PFSK-1 (cell line): ENCODE measurements at regions not wholly inside any gene's neighbourhood (a gene's known extent, or its start where the extent isn't known, plus 50 kb on each side); places are given as distances from the start of the nearest gene placed in this dataset.

Experiments
- FOXP2 ChIP-seq: optimal IDR thresholded peaks from 2 replicates; pipeline ENCODE3; 2011; ENCODE audit warnings: borderline replicate concordance, control low read depth, inconsistent platforms; ENCODE audit not compliant: insufficient read depth; ENCODE audit errors: extremely low read length, extremely low read depth
- POLR2AphosphoS5 ChIP-seq: IDR thresholded peaks from 2 replicates; pipeline ENCODE4 v1.6.1; 2012; ENCODE audit warnings: low read depth, mild to moderate bottlenecking, control low read depth, low read length, moderate library complexity
- SIN3A ChIP-seq: IDR thresholded peaks from 2 replicates; pipeline ENCODE4 v1.6.1; 2012; ENCODE audit warnings: mild to moderate bottlenecking, low read length, moderate library complexity, borderline replicate concordance; ENCODE audit not compliant: insufficient read depth
- TAF1 ChIP-seq: IDR thresholded peaks from 2 replicates; pipeline ENCODE4 v1.6.1; 2012; ENCODE audit warnings: low read length, control low read depth, borderline replicate concordance; ENCODE audit not compliant: insufficient read depth
- TF ChIP-seq, protein P1 (sequence below), 2 experiments: IDR thresholded peaks; 2 replicates each; pipeline versions ENCODE4 v1.6.1 to v1.8.0; 2011 to 2012; ENCODE audit warnings: low read depth in 2 of 2, low read length in 2 of 2, control low read depth in 1 of 2, inconsistent platforms in 1 of 2, mild to moderate bottlenecking in 1 of 2, moderate library complexity in 1 of 2; ENCODE audit not compliant: insufficient read depth in 1 of 2

DNA sequence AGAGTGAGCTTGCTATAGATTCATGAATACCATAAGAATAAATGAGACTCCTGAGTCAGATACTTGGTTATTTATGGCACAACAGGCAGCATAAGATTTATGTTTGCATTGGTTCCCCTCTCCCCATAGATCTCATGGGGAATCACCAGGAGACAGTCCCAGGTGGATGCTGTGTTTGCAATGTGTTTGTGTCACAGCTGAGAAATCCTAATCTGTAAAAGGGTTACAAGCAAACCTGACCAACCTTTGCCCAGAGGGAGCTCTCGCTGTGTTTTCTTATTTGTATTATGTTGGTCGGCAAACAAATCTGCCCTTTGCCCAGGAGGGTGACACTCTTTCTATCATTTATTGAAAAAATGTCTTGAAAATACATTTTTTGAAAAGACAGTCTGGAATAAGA, 236.2 kb downstream of the ZPLD1 start:
- no peak for TF ChIP-seq FOXP2
- no peak for TF ChIP-seq POLR2AphosphoS5
- no peak for TF ChIP-seq SIN3A
- no peak for TF ChIP-seq TAF1
- TF ChIP-seq, protein P1, sequence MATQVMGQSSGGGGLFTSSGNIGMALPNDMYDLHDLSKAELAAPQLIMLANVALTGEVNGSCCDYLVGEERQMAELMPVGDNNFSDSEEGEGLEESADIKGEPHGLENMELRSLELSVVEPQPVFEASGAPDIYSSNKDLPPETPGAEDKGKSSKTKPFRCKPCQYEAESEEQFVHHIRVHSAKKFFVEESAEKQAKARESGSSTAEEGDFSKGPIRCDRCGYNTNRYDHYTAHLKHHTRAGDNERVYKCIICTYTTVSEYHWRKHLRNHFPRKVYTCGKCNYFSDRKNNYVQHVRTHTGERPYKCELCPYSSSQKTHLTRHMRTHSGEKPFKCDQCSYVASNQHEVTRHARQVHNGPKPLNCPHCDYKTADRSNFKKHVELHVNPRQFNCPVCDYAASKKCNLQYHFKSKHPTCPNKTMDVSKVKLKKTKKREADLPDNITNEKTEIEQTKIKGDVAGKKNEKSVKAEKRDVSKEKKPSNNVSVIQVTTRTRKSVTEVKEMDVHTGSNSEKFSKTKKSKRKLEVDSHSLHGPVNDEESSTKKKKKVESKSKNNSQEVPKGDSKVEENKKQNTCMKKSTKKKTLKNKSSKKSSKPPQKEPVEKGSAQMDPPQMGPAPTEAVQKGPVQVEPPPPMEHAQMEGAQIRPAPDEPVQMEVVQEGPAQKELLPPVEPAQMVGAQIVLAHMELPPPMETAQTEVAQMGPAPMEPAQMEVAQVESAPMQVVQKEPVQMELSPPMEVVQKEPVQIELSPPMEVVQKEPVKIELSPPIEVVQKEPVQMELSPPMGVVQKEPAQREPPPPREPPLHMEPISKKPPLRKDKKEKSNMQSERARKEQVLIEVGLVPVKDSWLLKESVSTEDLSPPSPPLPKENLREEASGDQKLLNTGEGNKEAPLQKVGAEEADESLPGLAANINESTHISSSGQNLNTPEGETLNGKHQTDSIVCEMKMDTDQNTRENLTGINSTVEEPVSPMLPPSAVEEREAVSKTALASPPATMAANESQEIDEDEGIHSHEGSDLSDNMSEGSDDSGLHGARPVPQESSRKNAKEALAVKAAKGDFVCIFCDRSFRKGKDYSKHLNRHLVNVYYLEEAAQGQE (IDR thresholded peaks at IDR 0.05; ENCODE audit: insufficient read depth in 1 of 2, low read depth in 2 of 2, low read length in 2 of 2): no peak

DNA sequence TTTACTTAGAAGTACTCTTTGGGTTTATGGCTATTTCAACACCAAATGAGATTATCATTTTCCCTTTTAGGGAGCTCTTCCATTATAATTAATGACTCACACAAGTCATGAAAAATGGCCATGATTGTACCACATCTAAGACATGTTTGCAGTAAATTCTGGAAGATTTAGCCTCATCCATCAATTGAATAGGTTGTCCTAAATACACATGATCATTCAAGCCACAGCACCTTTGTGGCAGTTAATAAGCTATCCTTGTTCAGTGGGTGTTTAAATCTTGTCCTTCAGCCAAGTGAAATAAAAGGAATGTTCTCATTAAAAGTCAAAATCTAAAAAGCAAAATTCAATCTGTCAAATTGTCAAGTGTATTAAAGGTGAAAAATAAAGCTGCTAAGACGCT, 237.5 kb downstream of the ZPLD1 start:
- TF ChIP-seq POLR2AphosphoS5: no peak

DNA sequence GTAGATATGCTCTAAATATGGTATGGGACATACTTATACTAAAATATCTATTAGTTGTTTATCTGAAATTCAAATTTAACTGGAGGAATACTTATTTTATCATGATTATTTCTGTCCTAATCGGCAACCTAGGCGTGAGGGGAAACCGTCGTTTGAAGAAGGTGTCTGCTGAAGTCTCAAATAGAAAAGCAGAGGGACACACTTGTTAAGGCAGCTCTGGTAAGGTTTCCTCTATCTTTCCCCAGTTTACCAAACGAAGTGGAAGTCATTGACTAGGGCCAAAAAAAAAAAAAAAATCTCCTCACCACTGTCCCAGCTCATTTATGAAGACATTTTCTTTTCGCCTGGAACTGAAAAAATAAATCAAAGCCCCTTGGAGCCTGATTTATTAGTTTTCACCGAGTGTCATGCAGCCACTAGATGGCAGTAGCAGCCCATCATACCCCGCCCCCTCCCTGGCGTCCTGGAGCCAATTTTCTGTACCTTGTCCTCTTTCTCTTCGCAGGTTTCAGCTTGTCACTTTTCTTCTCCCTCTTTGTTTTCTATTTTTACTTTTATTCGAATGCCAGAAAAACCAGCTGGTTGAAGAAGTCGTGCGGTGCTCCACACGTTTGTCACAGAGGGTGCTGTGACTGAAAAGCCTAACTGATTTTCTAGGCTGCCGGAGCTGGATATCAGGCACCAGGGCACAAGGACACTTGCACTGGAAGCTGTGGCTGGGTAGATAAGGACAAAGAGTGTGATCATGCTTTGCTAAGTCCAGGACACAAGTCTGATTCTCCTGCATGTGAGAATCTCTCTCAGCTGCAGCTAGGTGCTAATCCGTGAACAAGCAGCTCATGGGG, 238.7 kb downstream of the ZPLD1 start:
- TF ChIP-seq, protein P1 (IDR thresholded peaks at IDR 0.05; ENCODE audit: insufficient read depth in 1 of 2, low read depth in 2 of 2, low read length in 2 of 2): no peak
- no peak for TF ChIP-seq FOXP2
- TF ChIP-seq SIN3A: no peak
- no peak for TF ChIP-seq POLR2AphosphoS5
- TF ChIP-seq TAF1: no peak

DNA sequence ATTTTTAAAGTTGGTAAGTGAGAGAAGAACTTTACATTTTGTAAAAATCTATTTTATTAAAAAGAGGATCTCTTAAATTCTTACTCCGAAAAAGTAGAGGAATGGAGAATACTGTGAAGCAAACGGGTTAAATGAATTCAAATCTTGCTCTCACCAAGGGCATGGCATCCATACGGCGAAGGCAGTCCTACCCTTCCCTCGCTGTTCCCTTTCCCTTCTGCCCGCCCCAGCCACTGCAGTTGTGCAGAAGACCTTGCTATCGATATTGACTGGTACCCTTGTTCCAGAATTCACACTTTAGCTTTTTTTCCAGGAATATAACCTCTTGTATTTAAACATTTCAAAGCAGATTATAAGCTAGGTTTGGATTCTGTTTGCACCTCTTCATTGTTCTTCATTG, 239.5 kb downstream of the ZPLD1 start:
- TF ChIP-seq SIN3A (no peak), POLR2AphosphoS5 (no peak), FOXP2 (no peak), TAF1 (no peak)
- TF ChIP-seq, protein P1 (IDR thresholded peaks at IDR 0.05; ENCODE audit: insufficient read depth in 1 of 2, low read depth in 2 of 2, low read length in 2 of 2): no peak

DNA sequence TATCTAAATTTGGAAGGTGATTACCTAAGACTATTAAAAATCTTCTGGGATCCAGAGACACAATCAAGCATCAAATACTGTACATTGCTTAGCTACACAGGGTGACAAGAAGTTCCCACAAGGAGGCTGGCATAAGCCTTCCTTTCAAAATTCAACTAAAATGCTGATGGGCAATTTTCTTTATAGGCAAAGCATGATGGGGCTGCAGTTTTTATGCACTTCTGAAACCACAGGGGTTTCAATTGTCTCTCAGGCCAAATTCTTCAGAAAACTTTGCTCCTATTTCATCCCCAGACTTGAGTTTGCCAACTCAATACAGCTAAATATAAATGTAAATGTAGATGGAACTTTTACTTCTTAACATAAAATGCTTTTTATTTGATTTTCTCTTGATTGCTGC, 241.6 kb downstream of the ZPLD1 start:
- TF ChIP-seq FOXP2 (no peak), SIN3A (no peak), POLR2AphosphoS5 (no peak), TAF1 (no peak)
- TF ChIP-seq, protein P1 (IDR thresholded peaks at IDR 0.05; ENCODE audit: insufficient read depth in 1 of 2, low read depth in 2 of 2, low read length in 2 of 2): no peak
